Stomach (tissue), 4 donors: ENCODE measurements at regions not wholly inside any gene's neighbourhood (a gene's known extent, or its start where the extent isn't known, plus 50 kb on each side); places are given as distances from the start of the nearest gene placed in this dataset.

Source experiments
- POLR2A ChIP-seq, 4 donors: fragments of 450-650 bp; IDR thresholded peaks; one replicate each; pipeline ENCODE4 v1.6.1; 2016; ENCODE audit warnings: antibody characterized with exemption in 4 of 4, control low read depth in 2 of 4, mild to moderate bottlenecking in 1 of 4, moderate library complexity in 1 of 4
- POLR2AphosphoS5 ChIP-seq, 3 donors: sonication (generic); formaldehyde crosslinking; IDR thresholded peaks; one replicate each; pipeline ENCODE4 v1.6.1; 2016; ENCODE audit warnings: antibody characterized with exemption in 3 of 3
- TF ChIP-seq, protein P1 (sequence below), 7 experiments: fragments of 450-650 bp in 4 of 7; fragments of 200-600 bp in 3 of 7; sonication (generic) in 3 of 7; IDR thresholded peaks; one replicate each; pipeline ENCODE4 v1.5.1; 2016 to 2019; ENCODE audit warnings: antibody characterized with exemption in 7 of 7, control low read depth in 2 of 7, mild to moderate bottlenecking in 1 of 7

DNA sequence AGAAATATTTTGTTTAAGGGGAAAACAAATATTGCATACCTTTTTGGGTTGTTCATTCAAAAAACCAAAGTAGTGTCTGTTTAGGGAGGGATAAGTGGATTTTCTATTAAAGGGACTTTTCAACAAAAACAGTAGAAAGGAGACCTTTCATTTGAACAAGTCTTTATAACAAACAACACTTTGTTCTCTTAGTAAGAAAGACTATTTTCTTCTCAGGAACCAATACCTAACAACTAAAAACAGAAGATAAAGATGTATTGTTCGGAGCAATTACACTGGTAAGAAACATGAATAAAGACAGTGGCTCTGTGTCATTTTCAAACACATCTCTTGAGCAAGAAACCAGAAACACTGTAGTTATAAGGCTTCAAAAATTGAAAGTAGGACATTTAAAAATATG is 1610.1 kb upstream of the PCDH20 start:
- TF ChIP-seq, protein P1, sequence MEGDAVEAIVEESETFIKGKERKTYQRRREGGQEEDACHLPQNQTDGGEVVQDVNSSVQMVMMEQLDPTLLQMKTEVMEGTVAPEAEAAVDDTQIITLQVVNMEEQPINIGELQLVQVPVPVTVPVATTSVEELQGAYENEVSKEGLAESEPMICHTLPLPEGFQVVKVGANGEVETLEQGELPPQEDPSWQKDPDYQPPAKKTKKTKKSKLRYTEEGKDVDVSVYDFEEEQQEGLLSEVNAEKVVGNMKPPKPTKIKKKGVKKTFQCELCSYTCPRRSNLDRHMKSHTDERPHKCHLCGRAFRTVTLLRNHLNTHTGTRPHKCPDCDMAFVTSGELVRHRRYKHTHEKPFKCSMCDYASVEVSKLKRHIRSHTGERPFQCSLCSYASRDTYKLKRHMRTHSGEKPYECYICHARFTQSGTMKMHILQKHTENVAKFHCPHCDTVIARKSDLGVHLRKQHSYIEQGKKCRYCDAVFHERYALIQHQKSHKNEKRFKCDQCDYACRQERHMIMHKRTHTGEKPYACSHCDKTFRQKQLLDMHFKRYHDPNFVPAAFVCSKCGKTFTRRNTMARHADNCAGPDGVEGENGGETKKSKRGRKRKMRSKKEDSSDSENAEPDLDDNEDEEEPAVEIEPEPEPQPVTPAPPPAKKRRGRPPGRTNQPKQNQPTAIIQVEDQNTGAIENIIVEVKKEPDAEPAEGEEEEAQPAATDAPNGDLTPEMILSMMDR (IDR thresholded peaks at IDR 0.05), result no peak
- no peak for TF ChIP-seq POLR2AphosphoS5 (IDR thresholded peaks at IDR 0.05)
- TF ChIP-seq POLR2A (IDR thresholded peaks at IDR 0.05), result no peak
